ENCODE measurements at regions not wholly inside any gene's neighbourhood (a gene's known extent, or its start where the extent isn't known, plus 50 kb on each side); places are given as distances from the start of the nearest gene placed in this dataset.
A peak's percentile ranks its signal among the peaks of the same experiment; 100 is the strongest.

DNA sequence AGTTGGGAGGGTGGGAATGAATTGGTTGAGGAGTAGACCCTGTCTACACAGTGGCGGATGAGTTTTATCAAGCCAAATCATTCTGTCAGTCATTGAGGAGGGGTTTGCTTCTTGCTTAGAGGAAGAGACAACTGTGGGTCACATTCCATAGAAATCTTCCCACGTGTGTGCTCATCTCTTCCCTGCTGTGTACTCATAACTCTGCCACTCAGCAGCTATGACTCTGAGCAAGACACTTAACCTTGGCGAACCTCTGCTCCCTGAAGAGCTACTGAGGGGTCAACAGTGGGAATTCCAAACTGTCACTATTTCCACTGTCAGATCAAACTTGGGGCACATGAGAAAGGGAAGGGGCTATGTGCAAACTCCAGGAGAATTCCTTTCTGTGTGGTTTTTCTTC lies 72.6 kb upstream of the COX10 start:
- DNase-seq (no peak), ATAC-seq (ENCODE audit: low FRiP score) (no peak)
- H3K9me3 ChIP-seq (ENCODE audit: control insufficient read depth, low read length): no peaks in the 10 kb centered on the region
- no peak overlapping the region for H3K4me3 ChIP-seq (ENCODE audit: low read length in 2 of 2)
- intact Hi-C loops (cut with DNase I): no loop called here
- H3K4me1 ChIP-seq (ENCODE audit: control insufficient read depth in 1 of 2, insufficient read depth in 2 of 2, low read length in 2 of 2): no peaks in the 10 kb centered on the region
- no peaks in the 10 kb centered on the region for H3K36me3 ChIP-seq (ENCODE audit: control insufficient read depth in 1 of 2, insufficient read depth in 2 of 2, low read length in 1 of 2)
- WGBS, 2 donors: 80 to 94% methylated on average over 3 of the region's 3 CpGs
- H3K27me3 ChIP-seq (ENCODE audit: control insufficient read depth in 1 of 2, insufficient read depth in 2 of 2, low read length in 1 of 2): no peaks in the 10 kb centered on the region
- no peak overlapping the region for H3K27ac ChIP-seq (ENCODE audit: low read depth in 1 of 2, low read length in 2 of 2)

DNA sequence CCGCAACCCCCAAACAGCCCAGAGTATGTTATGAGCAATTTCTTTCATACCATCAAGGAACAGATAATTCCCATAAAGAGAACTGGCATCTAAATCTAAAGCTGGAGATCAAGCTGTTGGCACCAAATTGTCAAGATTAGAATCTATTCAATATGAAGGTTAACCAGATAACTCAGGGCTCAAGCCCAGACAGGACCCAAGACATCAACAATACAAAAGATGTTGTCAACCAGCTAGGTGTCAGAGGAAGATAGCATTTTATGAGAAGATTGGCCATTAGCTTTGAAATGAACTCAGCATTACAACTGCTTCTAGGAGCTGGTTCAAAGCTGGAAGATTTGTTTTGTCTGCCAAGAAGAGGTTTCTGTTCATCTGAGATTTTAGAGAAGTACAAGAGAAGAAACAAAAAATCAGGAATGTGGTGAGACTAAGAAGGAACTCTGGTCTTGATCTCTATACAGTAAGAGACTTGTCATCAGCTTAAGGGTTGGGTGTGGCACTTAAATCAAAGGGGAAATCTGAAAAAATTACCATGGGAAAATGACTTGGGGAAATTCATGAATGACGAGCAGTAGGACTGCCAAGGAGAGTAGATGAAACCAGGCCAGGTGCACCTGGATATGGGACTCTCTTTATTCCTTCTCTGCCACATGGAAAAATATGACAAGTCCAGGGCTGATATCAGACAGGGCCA lies 64.2 kb upstream of the COX10 start:
- Histone ChIP-seq H3K27me3 (ENCODE audit: control insufficient read depth in 1 of 2, insufficient read depth in 2 of 2, low read length in 1 of 2) (no peaks in the 10 kb centered on the region), H3K9me3 (ENCODE audit: control insufficient read depth, low read length) (no peaks in the 10 kb centered on the region), H3K4me3 (ENCODE audit: low read length in 2 of 2) (no peak overlapping the region), H3K27ac (ENCODE audit: low read depth in 1 of 2, low read length in 2 of 2) (no peak overlapping the region), H3K36me3 (ENCODE audit: control insufficient read depth in 1 of 2, insufficient read depth in 2 of 2, low read length in 1 of 2) (no peaks in the 10 kb centered on the region), H3K4me1 (ENCODE audit: control insufficient read depth in 1 of 2, insufficient read depth in 2 of 2, low read length in 2 of 2) (no peaks in the 10 kb centered on the region)
- intact Hi-C loops (cut with DNase I): no loop called here
- DNase-seq (no peak), ATAC-seq (ENCODE audit: low FRiP score) (no peak)
- WGBS, 2 donors: 97 to 98% methylated on average over 2 of the region's 2 CpGs

DNA sequence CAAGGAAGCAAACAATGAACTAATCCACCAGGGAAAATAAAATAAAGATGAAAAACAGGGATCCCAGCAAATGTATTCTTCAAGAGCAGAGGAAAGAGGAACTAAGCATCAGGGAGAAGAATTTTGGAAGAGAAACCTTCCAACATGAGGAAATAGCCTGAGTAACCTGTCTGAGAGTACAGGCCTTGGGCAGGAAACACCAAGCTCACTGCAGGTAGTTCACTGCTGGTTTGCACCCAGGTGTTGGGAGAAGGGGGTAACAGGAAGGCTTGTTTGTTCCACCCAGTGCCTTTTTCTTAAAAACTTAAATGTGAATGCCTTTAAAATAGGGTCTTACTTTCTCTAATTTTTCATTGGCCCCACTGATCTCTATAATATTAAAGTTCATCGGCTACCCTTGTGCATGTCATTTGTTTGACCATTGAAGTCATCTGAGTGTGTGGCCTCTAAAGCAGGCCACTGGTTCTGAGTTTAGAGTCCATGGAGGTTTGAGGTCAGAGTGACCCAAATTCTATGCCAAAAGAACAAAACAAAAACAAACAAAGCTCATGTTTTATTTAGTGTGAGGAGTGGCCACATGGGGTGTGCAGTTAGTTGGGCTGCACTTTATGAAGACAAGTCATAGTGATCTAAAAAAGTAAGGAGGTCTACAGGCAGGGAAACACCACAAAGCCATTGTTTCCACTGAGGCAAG lies 62.9 kb upstream of the COX10 start:
- Histone ChIP-seq H3K4me3 (ENCODE audit: low read length in 2 of 2) (no peak overlapping the region), H3K27ac (ENCODE audit: low read depth in 1 of 2, low read length in 2 of 2) (no peak overlapping the region), H3K4me1 (ENCODE audit: control insufficient read depth in 1 of 2, insufficient read depth in 2 of 2, low read length in 2 of 2) (no peaks in the 10 kb centered on the region), H3K9me3 (ENCODE audit: control insufficient read depth, low read length) (peaks cover 1% of the 10 kb centered on the region), H3K27me3 (ENCODE audit: control insufficient read depth in 1 of 2, insufficient read depth in 2 of 2, low read length in 1 of 2) (no peaks in the 10 kb centered on the region), H3K36me3 (ENCODE audit: control insufficient read depth in 1 of 2, insufficient read depth in 2 of 2, low read length in 1 of 2) (no peaks in the 10 kb centered on the region)
- intact Hi-C loops (cut with DNase I): no loop called here
- ATAC-seq (ENCODE audit: low FRiP score): no peak
- DNase-seq: no peak
- WGBS, 2 donors: 97 to 98% methylated on average over 1 of the region's 1 CpG

DNA sequence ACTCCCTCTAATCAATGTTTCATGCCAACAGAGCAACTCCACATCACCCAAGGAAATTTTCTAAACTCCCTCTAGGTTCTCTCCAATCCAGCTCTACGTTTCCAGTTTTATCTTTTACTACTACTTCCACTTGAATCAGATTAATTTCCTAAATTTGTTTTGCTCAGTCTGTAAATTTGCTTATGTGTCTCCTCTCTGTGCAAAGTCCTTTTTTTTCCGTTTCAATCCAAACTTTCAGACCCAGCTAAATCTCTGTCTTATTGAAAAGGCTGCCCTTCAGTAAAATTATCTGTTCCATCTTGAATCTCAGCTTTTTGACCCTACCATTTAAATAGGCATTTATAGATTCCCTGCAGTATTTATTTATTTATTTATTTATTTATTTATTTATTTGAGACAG lies 61.4 kb upstream of the COX10 start:
- WGBS, 2 donors: 86 to 93% methylated on average over 2 of the region's 2 CpGs
- Histone ChIP-seq H3K27ac (ENCODE audit: low read depth in 1 of 2, low read length in 2 of 2) (no peak overlapping the region), H3K27me3 (ENCODE audit: control insufficient read depth in 1 of 2, insufficient read depth in 2 of 2, low read length in 1 of 2) (no peaks in the 10 kb centered on the region), H3K9me3 (ENCODE audit: control insufficient read depth, low read length) (peaks cover 1% of the 10 kb centered on the region), H3K4me1 (ENCODE audit: control insufficient read depth in 1 of 2, insufficient read depth in 2 of 2, low read length in 2 of 2) (no peaks in the 10 kb centered on the region), H3K36me3 (ENCODE audit: control insufficient read depth in 1 of 2, insufficient read depth in 2 of 2, low read length in 1 of 2) (no peaks in the 10 kb centered on the region), H3K4me3 (ENCODE audit: low read length in 2 of 2) (no peak overlapping the region)
- ATAC-seq (ENCODE audit: low FRiP score) (no peak), DNase-seq (no peak)
- intact Hi-C loops (cut with DNase I): no loop called here

DNA sequence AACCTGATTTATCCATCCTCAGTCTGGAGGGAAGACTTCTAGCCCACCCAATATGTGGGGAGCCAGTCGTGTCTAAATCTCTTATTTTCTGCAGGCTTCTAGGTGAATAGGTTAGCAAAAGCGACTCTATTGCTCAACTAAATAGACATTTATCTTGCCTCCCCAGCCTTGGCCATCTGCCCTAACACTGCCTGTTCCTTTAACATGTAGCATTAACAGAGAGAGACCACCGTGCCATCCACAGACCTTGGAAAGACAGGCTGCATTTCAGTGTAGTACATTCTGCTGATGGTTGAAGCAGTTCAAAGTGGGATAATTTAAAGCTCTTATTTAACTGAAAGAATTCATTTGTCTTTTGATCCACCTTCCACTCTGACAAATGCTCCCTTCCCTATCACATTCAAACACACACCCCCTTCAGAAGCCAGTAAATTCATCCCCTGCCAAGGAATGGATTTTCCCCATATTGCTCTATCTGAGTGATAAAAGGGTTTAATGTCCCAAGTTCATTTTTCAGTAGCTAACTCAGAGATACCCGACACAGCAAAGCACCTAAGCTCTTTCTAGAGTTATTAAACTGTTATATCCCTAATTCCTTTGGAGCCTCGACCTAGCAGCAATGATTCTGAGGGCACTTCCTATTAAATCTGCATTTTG lies 58.1 kb upstream of the COX10 start:
- intact Hi-C loops (cut with DNase I): loop anchor here in 1 of 2 donors (10.0 kb wide), 1 partner anchor 66 kb away; no protein-coding TSS in a partner anchor
- ATAC-seq (ENCODE audit: low FRiP score) (no peak), DNase-seq (no peak)
- Histone ChIP-seq H3K9me3 (ENCODE audit: control insufficient read depth, low read length) (peaks cover 1% of the 10 kb centered on the region), H3K27me3 (ENCODE audit: control insufficient read depth in 1 of 2, insufficient read depth in 2 of 2, low read length in 1 of 2) (no peaks in the 10 kb centered on the region), H3K36me3 (ENCODE audit: control insufficient read depth in 1 of 2, insufficient read depth in 2 of 2, low read length in 1 of 2) (no peaks in the 10 kb centered on the region), H3K4me1 (ENCODE audit: control insufficient read depth in 1 of 2, insufficient read depth in 2 of 2, low read length in 2 of 2) (peaks cover 1 to 3% of the 10 kb centered on the region in 2 donors), H3K27ac (ENCODE audit: low read depth in 1 of 2, low read length in 2 of 2) (no peak overlapping the region), H3K4me3 (ENCODE audit: low read length in 2 of 2) (no peak overlapping the region)
- WGBS, 2 donors: 43 to 45% methylated on average over 5 of the region's 5 CpGs

DNA sequence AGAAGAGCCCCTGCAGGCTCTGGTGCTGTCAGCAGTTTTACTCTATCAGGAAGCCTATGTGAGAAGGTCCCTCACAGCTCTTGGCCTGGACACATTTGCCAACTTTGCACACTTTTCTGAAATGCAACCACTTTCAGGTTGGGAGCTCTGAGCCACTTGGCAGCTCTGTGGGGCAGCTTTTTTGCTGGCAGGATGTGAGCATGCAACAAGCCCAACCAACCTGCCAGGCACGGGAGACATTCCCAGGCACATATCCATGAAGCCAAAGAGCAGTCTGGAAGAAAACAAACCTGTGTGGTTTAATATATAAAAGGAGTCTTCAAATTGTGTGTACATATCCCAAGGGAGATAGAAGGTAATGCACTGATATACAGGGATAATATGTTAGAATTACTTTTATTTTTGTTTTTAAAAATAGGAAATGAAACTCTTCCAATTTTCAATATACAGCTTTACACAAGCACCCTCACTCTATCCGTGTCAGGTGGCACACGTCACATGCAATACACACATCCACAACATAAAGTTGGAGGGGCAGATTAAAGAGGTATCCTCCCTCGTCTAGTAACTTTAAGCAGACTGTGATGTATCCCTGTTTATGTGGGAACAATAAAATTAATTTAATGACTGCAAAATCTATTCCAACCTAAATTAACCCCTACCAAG lies 57.4 kb upstream of the COX10 start:
- H3K4me3 ChIP-seq (ENCODE audit: low read length in 2 of 2): no peak overlapping the region
- no peaks in the 10 kb centered on the region for H3K36me3 ChIP-seq (ENCODE audit: control insufficient read depth in 1 of 2, insufficient read depth in 2 of 2, low read length in 1 of 2)
- H3K4me1 ChIP-seq (ENCODE audit: control insufficient read depth in 1 of 2, insufficient read depth in 2 of 2, low read length in 2 of 2): peaks cover 1 to 3% of the 10 kb centered on the region in 2 donors
- H3K27ac ChIP-seq (ENCODE audit: low read depth in 1 of 2, low read length in 2 of 2): no peak overlapping the region
- peaks cover 1% of the 10 kb centered on the region for H3K9me3 ChIP-seq (ENCODE audit: control insufficient read depth, low read length)
- ATAC-seq (ENCODE audit: low FRiP score) (no peak), DNase-seq (peak in 1 of 2 donors; percentile 51)
- intact Hi-C loops (cut with DNase I): loop anchor here in 1 of 2 donors (10.0 kb wide), 1 partner anchor 67 kb away; no protein-coding TSS in a partner anchor
- H3K27me3 ChIP-seq (ENCODE audit: control insufficient read depth in 1 of 2, insufficient read depth in 2 of 2, low read length in 1 of 2): no peaks in the 10 kb centered on the region
- WGBS, 2 donors: 14 to 17% methylated on average over 4 of the region's 4 CpGs

DNA sequence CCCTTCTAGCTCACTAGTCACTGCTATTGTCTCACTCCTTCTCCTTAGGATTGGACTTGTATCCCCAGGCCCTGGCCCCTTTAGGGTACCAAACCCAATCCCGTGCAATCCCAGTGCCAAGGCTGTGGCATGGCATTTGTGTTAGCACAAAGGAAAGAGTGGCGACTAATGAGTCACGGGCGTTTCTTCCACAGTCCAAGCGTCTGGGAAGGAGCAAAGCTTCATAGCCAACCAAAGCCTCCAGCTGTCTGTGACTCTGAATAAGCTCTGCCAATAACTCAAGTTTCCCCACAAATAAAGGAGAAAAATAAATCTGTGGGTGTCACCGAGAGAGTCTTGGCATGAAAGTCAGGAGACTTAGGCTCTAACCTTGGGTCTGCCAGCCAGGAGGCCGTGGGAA lies 54.6 kb upstream of the COX10 start:
- intact Hi-C loops (cut with DNase I): loop anchor here in 1 of 2 donors (10.0 kb wide), 1 partner anchor 70 kb away; no protein-coding TSS in a partner anchor
- no peak overlapping the region for H3K4me3 ChIP-seq (ENCODE audit: low read length in 2 of 2)
- no peaks in the 10 kb centered on the region for H3K36me3 ChIP-seq (ENCODE audit: control insufficient read depth in 1 of 2, insufficient read depth in 2 of 2, low read length in 1 of 2)
- no peaks in the 10 kb centered on the region for H3K27me3 ChIP-seq (ENCODE audit: control insufficient read depth in 1 of 2, insufficient read depth in 2 of 2, low read length in 1 of 2)
- DNase-seq: peak in 1 of 2 donors; percentile 49
- H3K4me1 ChIP-seq (ENCODE audit: control insufficient read depth in 1 of 2, insufficient read depth in 2 of 2, low read length in 2 of 2): peaks cover 1 to 3% of the 10 kb centered on the region in 2 donors
- H3K9me3 ChIP-seq (ENCODE audit: control insufficient read depth, low read length): peaks cover 1% of the 10 kb centered on the region
- no peak overlapping the region for H3K27ac ChIP-seq (ENCODE audit: low read depth in 1 of 2, low read length in 2 of 2)
- 8% methylated on average over 7 of the region's 7 CpGs for WGBS, 2 donors
- ATAC-seq (ENCODE audit: low FRiP score): peak; percentile 36

DNA sequence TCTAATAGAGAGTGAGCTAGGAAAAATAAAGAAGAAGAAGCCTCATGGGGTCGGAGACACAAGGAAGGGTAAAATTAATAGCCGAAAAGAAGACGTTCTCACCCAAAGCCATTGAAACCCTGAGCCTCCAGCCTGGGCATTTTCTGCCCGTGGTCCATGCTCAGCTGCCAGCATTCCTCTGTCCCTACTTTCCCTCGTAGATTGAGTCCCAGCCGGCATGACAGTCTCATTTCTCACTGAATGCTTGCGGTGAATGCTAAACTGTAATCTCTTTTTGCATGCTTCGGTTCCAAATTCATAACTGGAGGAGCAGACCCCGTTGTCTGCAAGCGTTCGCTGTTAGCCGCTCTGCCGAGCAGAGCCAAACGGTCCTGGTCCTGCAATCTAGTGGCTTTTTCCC lies 54.0 kb upstream of the COX10 start:
- DNase-seq (no peak), ATAC-seq (ENCODE audit: low FRiP score) (no peak)
- peaks cover 1 to 3% of the 10 kb centered on the region in 2 donors for H3K4me1 ChIP-seq (ENCODE audit: control insufficient read depth in 1 of 2, insufficient read depth in 2 of 2, low read length in 2 of 2)
- H3K36me3 ChIP-seq (ENCODE audit: control insufficient read depth in 1 of 2, insufficient read depth in 2 of 2, low read length in 1 of 2): no peaks in the 10 kb centered on the region
- H3K27ac ChIP-seq (ENCODE audit: low read depth in 1 of 2, low read length in 2 of 2): no peak overlapping the region
- intact Hi-C loops (cut with DNase I): loop anchor here in 1 of 2 donors (10.0 kb wide), 1 partner anchor 70 kb away; no protein-coding TSS in a partner anchor
- WGBS, 2 donors: 1 to 8% methylated on average over 14 of the region's 14 CpGs
- peak overlapping the region in 1 of 2 donors; percentile 40 for H3K4me3 ChIP-seq (ENCODE audit: low read length in 2 of 2)
- H3K27me3 ChIP-seq (ENCODE audit: control insufficient read depth in 1 of 2, insufficient read depth in 2 of 2, low read length in 1 of 2): no peaks in the 10 kb centered on the region
- H3K9me3 ChIP-seq (ENCODE audit: control insufficient read depth, low read length): peaks cover 1% of the 10 kb centered on the region

All from aorta (tissue), 5 donors.